HepG2 (cell line): ENCODE measurements at regions not wholly inside any gene's neighbourhood (a gene's known extent, or its start where the extent isn't known, plus 50 kb on each side); places are given as distances from the start of the nearest gene placed in this dataset.

Source experiments
- BHLHE40 ChIP-seq: IDR thresholded peaks from 2 replicates; pipeline ENCODE4 v1.6.1; 2011; ENCODE audit warnings: low read length, improper control_type of control experiment
- CBX5 ChIP-seq: sonication (generic); formaldehyde crosslinking; IDR thresholded peaks from 2 replicates; pipeline ENCODE4 v1.4.0; 2020; ENCODE audit warnings: missing genetic modification reagents, borderline replicate concordance
- CTCF ChIP-seq: sonication (generic); formaldehyde crosslinking; IDR thresholded peaks from 2 replicates; pipeline ENCODE4 v1.5.0; 2020; ENCODE audit warnings: mild to moderate bottlenecking, missing genetic modification reagents, moderate library complexity
- EP300 ChIP-seq, 3 experiments: sonication (generic) in 1 of 3; formaldehyde crosslinking in 1 of 3; IDR thresholded peaks; 2 replicates each; pipeline versions ENCODE4 v1.5.1 to v1.6.1; 2011 to 2020; ENCODE audit warnings: low read depth in 2 of 3, low read length in 2 of 3, borderline replicate concordance in 1 of 3, improper control_type of control experiment in 1 of 3, mild to moderate bottlenecking in 1 of 3, missing genetic modification reagents in 1 of 3, moderate library complexity in 1 of 3
- FOXP4 ChIP-seq: sonication (generic); formaldehyde crosslinking; IDR thresholded peaks from 2 replicates; pipeline ENCODE4 v1.4.0; 2020; ENCODE audit warnings: missing genetic modification reagents
- POLR2A ChIP-seq, 2 experiments: IDR thresholded peaks; 2 replicates each; pipeline ENCODE4 v1.6.1; 2011; ENCODE audit warnings: low read depth in 2 of 2, low read length in 2 of 2, mild to moderate bottlenecking in 1 of 2, moderate library complexity in 1 of 2; ENCODE audit not compliant: insufficient read depth in 1 of 2
- TAF1 ChIP-seq: sonication (generic); formaldehyde crosslinking; IDR thresholded peaks from 2 replicates; pipeline ENCODE4 v1.4.0; 2020; ENCODE audit warnings: missing genetic modification reagents
- TAF15 ChIP-seq: fragments of 200-400 bp; formaldehyde crosslinking; IDR thresholded peaks from one replicate; pipeline ENCODE4 v1.6.1; 2018; ENCODE audit warnings: mild to moderate bottlenecking, low read depth, low read length; ENCODE audit not compliant: poor library complexity, severe bottlenecking
- TCF7L2 ChIP-seq: IDR thresholded peaks from 2 replicates; pipeline ENCODE4 v1.6.1; 2011; ENCODE audit warnings: mild to moderate bottlenecking, low read depth, low read length, moderate library complexity
- ZNF740 ChIP-seq: sonication (generic); formaldehyde crosslinking; IDR thresholded peaks from 2 replicates; pipeline ENCODE4 v1.4.0; 2020; ENCODE audit warnings: missing genetic modification reagents

GRCh38 chr9:92179286-92180001 lies 64.2 kb upstream of the SPTLC1 start:
- TF ChIP-seq POLR2A (IDR thresholded peaks at IDR 0.05; ENCODE audit: insufficient read depth in 1 of 2, low read depth in 2 of 2, low read length in 2 of 2) (no peak), TAF15 (no peak), CTCF (no peak), EP300 (IDR thresholded peaks at IDR 0.05; ENCODE audit: low read depth in 2 of 2, low read length in 2 of 2) (no peak), EP300 (CRISPR knock-in tag; IDR thresholded peaks at IDR 0.05; ENCODE audit: borderline replicate concordance) (no peak), TCF7L2 (no peak), CBX5 (CRISPR knock-in tag) (no peak), ZNF740 (CRISPR knock-in tag) (no peak), BHLHE40 (no peak), TAF1 (CRISPR knock-in tag) (no peak), FOXP4 (CRISPR knock-in tag) (no peak)
